HepG2 (cell line): ENCODE measurements at regions not wholly inside any gene's neighbourhood (a gene's known extent, or its start where the extent isn't known, plus 50 kb on each side); places are given as distances from the start of the nearest gene placed in this dataset.

Experiments used
- ATAC-seq: fragments of 200-7000 bp; cut with Tn5 transposase; 3 replicates; pipeline ENCODE4 v1.9.1; 2020; ENCODE audit warnings: mild to moderate bottlenecking, moderate library complexity
- BruUV-seq: library from RNA; stranded (reverse); fragments of 400-500 nt; replicated peaks from 2 replicates; lab custom pipeline; 2021; lab: Mats Ljungman, UMichigan
- CTCF ChIA-PET: fragments of 300-600 bp; formaldehyde crosslinking; extraction: SDS; loops from one replicate; lab custom pipeline; 2021; ENCODE audit warnings: low total read pairs, inconsistent platforms, low intra/inter-chr PET ratio; lab: Yijun Ruan, JAX
- POLR2A ChIA-PET: fragments of 350-600 bp; sonication (Branson Sonifier 250); formaldehyde crosslinking; loops from one replicate; lab custom pipeline; 2020; ENCODE audit warnings: antibody characterized with exemption, inconsistent platforms; lab: Yijun Ruan, JAX
- DNase-seq: peaks from one replicate; pipeline ENCODE4 v3.0.0-alpha.2; 2015; ENCODE audit warnings: low spot score
- FAIRE-seq: peaks from 3 replicates; lab custom pipeline; 2011; peaks lifted over from hg19 to GRCh38; lab: Jason Lieb, UNC
- H2AFZ ChIP-seq: one replicate; pipeline ENCODE4 v1.6.1; 2011; ENCODE audit warnings: low read length, inconsistent platforms
- H3K27ac ChIP-seq: fragments of 300-600 bp; 3 replicates; pipeline ENCODE4 v1.8.0; 2011; ENCODE audit warnings: mixed run types, mild to moderate bottlenecking, mixed read lengths, low read length, inconsistent platforms; ENCODE audit not compliant: insufficient read depth; ENCODE audit errors: extremely low read length
- H3K27me3 ChIP-seq, 2 experiments: fragments of 200-600 bp in 1 of 2; 2 replicates in 1 of 2; 3 replicates in 1 of 2; pipeline versions ENCODE4 v1.6.0 to v1.8.0; 2011; ENCODE audit warnings: low read length in 2 of 2, mild to moderate bottlenecking in 2 of 2, moderate library complexity in 2 of 2, inconsistent platforms in 1 of 2; ENCODE audit not compliant: insufficient read depth in 2 of 2, control insufficient read depth in 1 of 2
- H3K36me3 ChIP-seq, 2 experiments: fragments of 200-600 bp in 1 of 2; replicated peaks in 1 of 2; 2 replicates in 1 of 2; 3 replicates in 1 of 2; pipeline versions ENCODE4 v1.5.1 to v1.8.0; 2011; ENCODE audit warnings: low read length in 2 of 2, inconsistent platforms in 1 of 2; ENCODE audit not compliant: insufficient read depth in 2 of 2, control insufficient read depth in 1 of 2
- H3K4me1 ChIP-seq: 2 replicates; pipeline ENCODE4 v1.5.1; 2012; ENCODE audit warnings: low read length, inconsistent platforms; ENCODE audit not compliant: insufficient read depth
- H3K4me2 ChIP-seq: 2 replicates; pipeline ENCODE4 v1.6.0; 2011; ENCODE audit warnings: low read depth, low read length, inconsistent platforms
- H3K4me3 ChIP-seq, 3 experiments: fragments of 200-600 bp in 1 of 3; sonication (generic), shearing (Covaris generic) in 1 of 3; replicated peaks in 1 of 3; 2 replicates each; pipeline ENCODE4 v1.5.1; 2011 to 2016; ENCODE audit warnings: low read length in 3 of 3, inconsistent platforms in 2 of 3, low read depth in 2 of 3, mild to moderate bottlenecking in 2 of 3, control low read depth in 1 of 3, mixed read lengths in 1 of 3; ENCODE audit not compliant: insufficient read depth in 1 of 3
- H3K79me2 ChIP-seq: one replicate; pipeline ENCODE4 v1.6.1; 2011; ENCODE audit warnings: low read length, inconsistent platforms; ENCODE audit not compliant: insufficient read depth
- H3K9ac ChIP-seq: 2 replicates; pipeline ENCODE4 v1.6.0; 2011; ENCODE audit warnings: mild to moderate bottlenecking, low read depth, low read length, inconsistent platforms; ENCODE audit not compliant: insufficient read depth
- H3K9me3 ChIP-seq: 2 replicates; pipeline ENCODE4 v1.5.1; 2012; ENCODE audit warnings: mild to moderate bottlenecking, low read length
- H4K20me1 ChIP-seq: 2 replicates; pipeline ENCODE4 v1.6.0; 2011; ENCODE audit warnings: inconsistent platforms, mild to moderate bottlenecking, low read length, moderate library complexity; ENCODE audit not compliant: insufficient read depth
- MAFF ChIP-seq: IDR thresholded peaks from 2 replicates; pipeline ENCODE4 v1.6.1; 2011; ENCODE audit warnings: low read depth, low read length, improper control_type of control experiment
- MAFK ChIP-seq, 2 experiments: IDR thresholded peaks in 1 of 2; conservative IDR thresholded peaks in 1 of 2; 2 replicates each; pipeline ENCODE4 v1.6.1; 2011; ENCODE audit warnings: improper control_type of control experiment in 2 of 2, low read length in 2 of 2
- WGBS: methylation state at CpG from one replicate; pipeline ENCODE4 v1.1.6; 2017; ENCODE audit warnings: low lambda C conversion rate; 5-methylcytosine and 5-hydroxymethylcytosine counted together
- in situ Hi-C: cut with HindIII; loops from 2 replicates; pipeline ENCODE4 v1.10.0; 2017; ENCODE audit warnings: low pct_unique_long_range_greater_than_20kb; ENCODE audit not compliant: extremely low pct_ligation_motif_present
- intact Hi-C: fragments of 100-400 bp; cut with micrococcal nuclease; formaldehyde crosslinking; loops from one replicate; pipeline ENCODE4 v1.10.0; 2022; ENCODE audit not compliant: unreplicated experiment
- TF ChIP-seq, protein P1 (sequence below): sonication (generic); formaldehyde crosslinking; IDR thresholded peaks from 2 replicates; pipeline ENCODE4 v1.4.0; 2020; ENCODE audit warnings: low read depth, mild to moderate bottlenecking, missing genetic modification reagents
- TF ChIP-seq, protein P2 (sequence below): sonication (generic); formaldehyde crosslinking; IDR thresholded peaks from 2 replicates; pipeline ENCODE4 v1.5.0; 2020; ENCODE audit warnings: mild to moderate bottlenecking, missing genetic modification reagents

DNA sequence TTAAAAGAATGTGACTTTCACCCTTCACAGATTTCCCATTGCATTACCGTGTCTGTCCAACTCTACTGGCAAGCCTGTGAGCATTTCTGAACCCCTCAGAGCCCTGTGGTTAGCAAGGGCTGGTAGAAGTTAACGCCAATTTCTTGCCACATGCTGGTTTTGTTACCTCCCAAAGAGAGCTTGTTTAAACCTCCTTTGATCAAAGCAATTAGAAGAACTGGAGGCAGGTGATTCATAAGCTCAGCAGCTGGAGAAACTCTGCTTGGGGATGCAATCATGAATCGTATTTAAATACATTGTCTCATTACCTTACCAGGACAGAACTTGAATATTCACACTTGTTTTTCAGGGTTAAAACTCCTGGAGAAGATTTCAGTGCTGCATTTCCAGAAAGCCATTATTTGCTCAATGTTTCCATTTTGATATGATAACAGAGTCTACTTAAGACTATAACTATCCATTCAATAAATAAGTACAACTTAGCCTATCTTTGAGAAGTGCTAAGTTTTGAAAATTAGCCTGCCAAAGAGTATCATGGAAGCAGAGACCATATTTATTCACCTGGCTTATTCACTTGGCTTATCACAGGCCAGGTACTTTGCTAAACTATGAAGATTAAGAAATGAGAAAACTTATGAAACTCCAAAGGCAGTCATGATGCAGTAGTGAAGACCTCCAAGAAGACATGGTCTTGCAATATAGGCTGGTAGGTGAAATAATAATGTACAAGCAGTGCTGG lies 292.8 kb downstream of the INSIG2 start:
- Histone ChIP-seq H3K79me2 (no peaks in the 10 kb centered on the region), H3K4me1 (no peaks in the 10 kb centered on the region), H3K9me3 (no peaks in the 10 kb centered on the region), H4K20me1 (no peaks in the 10 kb centered on the region), H3K27ac (no peak overlapping the region), H3K36me3 (no peaks in the 10 kb centered on the region), H3K4me3 (no peak overlapping the region), H3K9ac (no peak overlapping the region), H2AFZ (no peak overlapping the region), H3K27me3 (no peaks in the 10 kb centered on the region; a peak in 3 of 5 replicates), H3K4me2 (no peak overlapping the region)
- TF ChIP-seq, protein P1, sequence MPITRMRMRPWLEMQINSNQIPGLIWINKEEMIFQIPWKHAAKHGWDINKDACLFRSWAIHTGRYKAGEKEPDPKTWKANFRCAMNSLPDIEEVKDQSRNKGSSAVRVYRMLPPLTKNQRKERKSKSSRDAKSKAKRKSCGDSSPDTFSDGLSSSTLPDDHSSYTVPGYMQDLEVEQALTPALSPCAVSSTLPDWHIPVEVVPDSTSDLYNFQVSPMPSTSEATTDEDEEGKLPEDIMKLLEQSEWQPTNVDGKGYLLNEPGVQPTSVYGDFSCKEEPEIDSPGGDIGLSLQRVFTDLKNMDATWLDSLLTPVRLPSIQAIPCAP (CRISPR knock-in tag) = no peak
- ATAC-seq = no peak
- 3% methylated on average over 3 of the region's 3 CpGs for WGBS
- POLR2A ChIA-PET = no interaction called here
- no peak for FAIRE-seq
- in situ Hi-C loops (no loop called here), intact Hi-C loops (no loop called here)
- no TSS peak for BruUV-seq
- DNase-seq = no peak
- CTCF ChIA-PET = no interaction called here

DNA sequence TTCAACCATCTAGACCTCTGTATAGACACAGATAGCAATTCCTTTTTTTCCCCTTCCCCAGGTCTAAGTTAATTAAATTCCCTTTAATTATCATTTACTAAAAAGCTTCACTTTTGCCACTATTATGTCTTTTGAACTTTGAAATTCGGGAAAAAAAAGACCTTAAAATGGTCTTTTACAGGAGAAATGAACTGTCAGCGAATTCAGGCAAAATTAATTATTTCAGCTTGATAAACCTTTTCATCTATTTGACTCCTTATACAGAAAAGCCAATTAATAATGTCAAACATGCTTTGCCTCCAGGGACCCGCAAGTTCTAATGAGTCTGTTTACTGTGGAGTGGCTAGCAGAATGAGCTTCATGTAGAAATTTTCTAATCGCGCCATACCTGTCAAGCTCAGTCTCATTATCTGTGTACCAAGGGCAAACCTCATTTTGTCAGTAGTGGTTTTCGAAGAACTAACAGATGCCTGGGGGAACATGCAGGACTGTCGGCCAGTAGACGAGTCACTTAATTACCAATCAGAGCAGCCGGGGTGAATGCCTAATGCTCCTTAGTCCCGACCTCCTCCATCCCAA lies 287.7 kb downstream of the INSIG2 start:
- DNase-seq (no peak), ATAC-seq (no peak), FAIRE-seq (no peak)
- no peak overlapping the region for H3K27ac ChIP-seq
- H3K4me1 ChIP-seq = no peaks in the 10 kb centered on the region
- H3K36me3 ChIP-seq = no peaks in the 10 kb centered on the region
- CTCF ChIA-PET = no interaction called here
- H3K27me3 ChIP-seq = no peaks in the 10 kb centered on the region; a peak in 3 of 5 replicates
- no peak overlapping the region for H3K9ac ChIP-seq
- H3K4me3 ChIP-seq = no peak overlapping the region
- no peak overlapping the region for H2AFZ ChIP-seq
- POLR2A ChIA-PET = no interaction called here
- no TSS peak for BruUV-seq
- H4K20me1 ChIP-seq = no peaks in the 10 kb centered on the region
- H3K79me2 ChIP-seq = no peaks in the 10 kb centered on the region
- H3K4me2 ChIP-seq = no peak overlapping the region
- intact Hi-C loops = no loop called here
- in situ Hi-C loops = no loop called here
- TF ChIP-seq MAFK (conservative IDR thresholded peaks at IDR 0.05 in 1 of 2, IDR thresholded peaks at IDR 0.05 in 1 of 2; ENCODE audit: low read length in 2 of 2) = peak; percentile 18 to 60; a peak in 2 of 4 replicates
- TF ChIP-seq MAFF = peak; percentile 25; the same call in 1 of the 2 replicates
- TF ChIP-seq, protein P2, sequence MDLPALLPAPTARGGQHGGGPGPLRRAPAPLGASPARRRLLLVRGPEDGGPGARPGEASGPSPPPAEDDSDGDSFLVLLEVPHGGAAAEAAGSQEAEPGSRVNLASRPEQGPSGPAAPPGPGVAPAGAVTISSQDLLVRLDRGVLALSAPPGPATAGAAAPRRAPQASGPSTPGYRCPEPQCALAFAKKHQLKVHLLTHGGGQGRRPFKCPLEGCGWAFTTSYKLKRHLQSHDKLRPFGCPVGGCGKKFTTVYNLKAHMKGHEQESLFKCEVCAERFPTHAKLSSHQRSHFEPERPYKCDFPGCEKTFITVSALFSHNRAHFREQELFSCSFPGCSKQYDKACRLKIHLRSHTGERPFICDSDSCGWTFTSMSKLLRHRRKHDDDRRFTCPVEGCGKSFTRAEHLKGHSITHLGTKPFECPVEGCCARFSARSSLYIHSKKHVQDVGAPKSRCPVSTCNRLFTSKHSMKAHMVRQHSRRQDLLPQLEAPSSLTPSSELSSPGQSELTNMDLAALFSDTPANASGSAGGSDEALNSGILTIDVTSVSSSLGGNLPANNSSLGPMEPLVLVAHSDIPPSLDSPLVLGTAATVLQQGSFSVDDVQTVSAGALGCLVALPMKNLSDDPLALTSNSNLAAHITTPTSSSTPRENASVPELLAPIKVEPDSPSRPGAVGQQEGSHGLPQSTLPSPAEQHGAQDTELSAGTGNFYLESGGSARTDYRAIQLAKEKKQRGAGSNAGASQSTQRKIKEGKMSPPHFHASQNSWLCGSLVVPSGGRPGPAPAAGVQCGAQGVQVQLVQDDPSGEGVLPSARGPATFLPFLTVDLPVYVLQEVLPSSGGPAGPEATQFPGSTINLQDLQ (CRISPR knock-in tag) = no peak
- no peaks in the 10 kb centered on the region for H3K9me3 ChIP-seq
- 46% methylated on average over 10 of the region's 10 CpGs for WGBS
